Osteocyte (in vitro differentiated cells): ENCODE measurements at regions not wholly inside any gene's neighbourhood (a gene's known extent, or its start where the extent isn't known, plus 50 kb on each side); places are given as distances from the start of the nearest gene placed in this dataset.
"Not testable (repeated sequence)": the region's sequence is repeated elsewhere in the genome, so short reads cannot be mapped to it uniquely, and the experiment has no call there.

Experiments used
- DNase-seq: peaks from one replicate; pipeline ENCODE4 v3.0.0; 2021; ENCODE audit warnings: mixed read lengths; ENCODE audit not compliant: unreplicated experiment; ENCODE audit errors: extremely low spot score
- H3K27ac Mint-ChIP-seq: one replicate; pipeline ENCODE4 v1.8.0; 2021; ENCODE audit warnings: mild to moderate bottlenecking, mixed read lengths; ENCODE audit not compliant: unreplicated experiment
- H3K27me3 Mint-ChIP-seq: one replicate; pipeline ENCODE4 v1.8.0; 2021; ENCODE audit warnings: mixed read lengths; ENCODE audit not compliant: unreplicated experiment
- H3K36me3 Mint-ChIP-seq: one replicate; pipeline ENCODE4 v1.8.0; 2021; ENCODE audit warnings: mixed read lengths; ENCODE audit not compliant: unreplicated experiment
- H3K4me1 Mint-ChIP-seq: one replicate; pipeline ENCODE4 v1.8.0; 2021; ENCODE audit warnings: mixed read lengths; ENCODE audit not compliant: unreplicated experiment
- H3K4me3 Mint-ChIP-seq: one replicate; pipeline ENCODE4 v1.8.0; 2021; ENCODE audit warnings: mild to moderate bottlenecking, moderate library complexity, mixed read lengths; ENCODE audit not compliant: unreplicated experiment
- H3K9me3 Mint-ChIP-seq: one replicate; pipeline ENCODE4 v1.8.0; 2021; ENCODE audit warnings: mixed read lengths; ENCODE audit not compliant: unreplicated experiment
- TF ChIP-seq, protein P1 (sequence below): fragments of 200-600 bp; sonication (generic); IDR thresholded peaks from 2 replicates; pipeline ENCODE4 v1.5.0; 2021; ENCODE audit warnings: antibody characterized with exemption, mild to moderate bottlenecking, moderate library complexity

DNA sequence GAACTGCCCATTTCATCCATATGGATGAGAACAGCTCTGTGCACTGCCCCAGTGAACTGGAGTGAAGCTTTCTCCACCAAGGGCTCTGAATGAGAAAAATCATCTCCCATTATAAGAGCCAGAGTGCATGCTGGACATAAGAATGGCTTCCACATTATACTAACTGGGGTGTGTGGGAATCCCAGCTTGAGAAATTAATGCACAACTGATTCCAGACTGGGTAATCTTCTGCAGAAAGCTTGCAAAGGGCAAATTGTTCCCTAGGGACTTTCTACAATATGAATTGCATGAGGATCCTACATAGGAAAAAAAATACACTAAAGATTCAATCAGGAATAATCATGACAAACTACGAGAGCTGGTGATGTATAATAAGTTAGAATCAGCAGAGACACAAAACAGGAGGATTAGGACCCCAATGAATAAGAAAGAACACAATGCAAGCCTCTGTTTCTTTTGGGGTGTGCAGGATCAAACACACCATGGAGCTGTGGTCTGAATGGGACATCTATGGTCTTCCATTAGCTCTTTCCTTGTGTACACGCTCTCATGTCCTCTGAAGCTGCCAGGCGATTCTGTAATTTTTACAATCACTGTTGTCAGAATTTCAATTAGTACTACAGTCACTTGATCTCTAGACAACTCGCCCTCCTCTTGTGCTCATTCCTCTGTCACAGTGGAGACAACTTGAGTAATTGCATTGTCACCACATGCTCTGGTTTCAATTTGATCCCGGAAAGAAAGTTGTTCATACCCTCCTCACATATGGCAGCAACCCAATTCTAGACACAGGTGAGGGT lies 1327.4 kb downstream of the GATA3 start:
- TF ChIP-seq, protein P1, sequence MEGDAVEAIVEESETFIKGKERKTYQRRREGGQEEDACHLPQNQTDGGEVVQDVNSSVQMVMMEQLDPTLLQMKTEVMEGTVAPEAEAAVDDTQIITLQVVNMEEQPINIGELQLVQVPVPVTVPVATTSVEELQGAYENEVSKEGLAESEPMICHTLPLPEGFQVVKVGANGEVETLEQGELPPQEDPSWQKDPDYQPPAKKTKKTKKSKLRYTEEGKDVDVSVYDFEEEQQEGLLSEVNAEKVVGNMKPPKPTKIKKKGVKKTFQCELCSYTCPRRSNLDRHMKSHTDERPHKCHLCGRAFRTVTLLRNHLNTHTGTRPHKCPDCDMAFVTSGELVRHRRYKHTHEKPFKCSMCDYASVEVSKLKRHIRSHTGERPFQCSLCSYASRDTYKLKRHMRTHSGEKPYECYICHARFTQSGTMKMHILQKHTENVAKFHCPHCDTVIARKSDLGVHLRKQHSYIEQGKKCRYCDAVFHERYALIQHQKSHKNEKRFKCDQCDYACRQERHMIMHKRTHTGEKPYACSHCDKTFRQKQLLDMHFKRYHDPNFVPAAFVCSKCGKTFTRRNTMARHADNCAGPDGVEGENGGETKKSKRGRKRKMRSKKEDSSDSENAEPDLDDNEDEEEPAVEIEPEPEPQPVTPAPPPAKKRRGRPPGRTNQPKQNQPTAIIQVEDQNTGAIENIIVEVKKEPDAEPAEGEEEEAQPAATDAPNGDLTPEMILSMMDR = no peak
- no peak overlapping the region for H3K27ac Mint-ChIP-seq

DNA sequence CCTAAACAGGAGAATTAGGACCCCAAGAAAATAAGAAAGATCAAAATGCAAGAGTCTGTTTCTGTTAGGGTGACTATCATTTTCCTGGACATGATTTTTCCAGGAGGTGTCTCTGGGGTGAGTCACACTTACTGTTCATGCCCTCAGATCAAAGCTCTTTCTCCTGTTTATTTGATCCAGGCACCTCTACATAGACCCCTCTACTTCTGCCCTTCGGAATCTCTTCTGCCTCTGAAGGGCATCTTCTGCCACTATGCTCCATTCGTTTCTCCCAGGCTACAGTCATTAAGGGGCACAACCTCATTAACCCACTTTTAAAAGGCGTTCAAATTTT lies 1328.0 kb downstream of the GATA3 start:
- Mint-ChIP-seq H3K27me3 (no peaks in the 10 kb centered on the region), H3K4me1 (no peaks in the 10 kb centered on the region), H3K9me3 (peaks cover 10% of the 10 kb centered on the region), H3K27ac (no peak overlapping the region), H3K36me3 (no peaks in the 10 kb centered on the region), H3K4me3 (no peak overlapping the region)
- TF ChIP-seq, protein P1 = no peak
- no peak for DNase-seq

More for the DNA sequence above, 1327.4 kb downstream of the GATA3 start:
- Mint-ChIP-seq H3K36me3 (no peaks in the 10 kb centered on the region), H3K4me1 (no peaks in the 10 kb centered on the region), H3K9me3 (peaks cover 15% of the 10 kb centered on the region), H3K4me3 (no peak overlapping the region), H3K27me3 (no peaks in the 10 kb centered on the region)
- no peak for DNase-seq

DNA sequence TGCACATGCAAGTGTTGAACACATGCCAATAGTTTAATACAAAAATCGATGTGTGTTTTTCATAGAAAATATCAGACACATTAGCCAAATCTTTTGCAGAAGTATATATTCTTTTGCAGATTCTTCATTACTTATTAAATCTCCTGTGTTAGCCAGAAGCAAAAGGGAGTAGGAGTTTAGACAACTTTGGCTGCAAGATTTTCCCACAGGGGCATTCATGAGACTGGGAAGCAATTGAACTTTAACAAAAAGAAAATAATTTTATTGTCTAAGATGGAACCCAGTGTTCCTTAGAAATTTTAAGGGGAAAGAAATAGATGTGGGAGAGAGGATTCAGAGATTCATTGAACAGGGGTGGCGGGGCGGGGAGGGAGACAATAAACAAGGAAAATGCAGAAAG lies 1336.0 kb downstream of the GATA3 start:
- no peak overlapping the region for H3K27ac Mint-ChIP-seq
- H3K9me3 Mint-ChIP-seq = peaks cover 7% of the 10 kb centered on the region
- H3K4me1 Mint-ChIP-seq = no peaks in the 10 kb centered on the region
- H3K36me3 Mint-ChIP-seq = no peaks in the 10 kb centered on the region
- TF ChIP-seq, protein P1 = no peak
- no peak for DNase-seq
- no peaks in the 10 kb centered on the region for H3K27me3 Mint-ChIP-seq
- no peak overlapping the region for H3K4me3 Mint-ChIP-seq

DNA sequence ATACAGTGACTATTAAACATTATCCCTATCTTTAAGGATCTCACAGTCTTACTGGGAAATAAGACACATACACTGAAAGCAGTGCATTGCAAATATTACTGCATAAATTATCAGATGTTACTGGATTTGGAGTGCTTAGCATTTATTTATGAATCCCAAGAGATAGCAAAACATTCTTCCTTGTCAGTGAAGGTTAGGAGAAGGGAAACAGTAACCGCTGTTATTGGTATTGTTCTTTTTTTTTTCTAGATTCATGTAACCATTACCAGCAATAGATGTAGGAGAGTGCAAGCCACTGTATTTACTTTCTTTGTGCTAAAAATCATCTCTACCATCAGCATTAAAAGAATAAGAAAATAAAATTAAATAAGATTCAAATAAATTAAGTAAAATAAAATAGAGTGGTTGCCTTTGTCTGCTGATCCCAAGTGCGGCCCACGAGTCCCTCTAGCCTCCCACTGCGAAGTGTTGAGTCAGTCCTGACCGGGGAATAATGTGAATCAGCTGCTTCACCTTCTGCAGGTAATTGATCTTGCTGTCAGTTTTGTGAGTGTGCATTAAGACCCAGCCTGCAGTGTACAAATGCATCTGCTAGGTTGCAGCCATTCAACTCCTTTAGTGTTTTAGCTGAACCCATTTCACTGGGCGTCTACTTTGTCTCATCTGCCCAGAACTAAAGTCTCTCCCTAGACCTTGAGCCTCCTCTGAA lies 1344.9 kb downstream of the GATA3 start:
- no peak for DNase-seq
- H3K27ac Mint-ChIP-seq = no peak overlapping the region
- H3K27me3 Mint-ChIP-seq = no peaks in the 10 kb centered on the region
- H3K4me3 Mint-ChIP-seq = no peak overlapping the region
- TF ChIP-seq, protein P1 = no peak
- no peaks in the 10 kb centered on the region for H3K36me3 Mint-ChIP-seq
- no peaks in the 10 kb centered on the region for H3K9me3 Mint-ChIP-seq
- H3K4me1 Mint-ChIP-seq = no peaks in the 10 kb centered on the region

DNA sequence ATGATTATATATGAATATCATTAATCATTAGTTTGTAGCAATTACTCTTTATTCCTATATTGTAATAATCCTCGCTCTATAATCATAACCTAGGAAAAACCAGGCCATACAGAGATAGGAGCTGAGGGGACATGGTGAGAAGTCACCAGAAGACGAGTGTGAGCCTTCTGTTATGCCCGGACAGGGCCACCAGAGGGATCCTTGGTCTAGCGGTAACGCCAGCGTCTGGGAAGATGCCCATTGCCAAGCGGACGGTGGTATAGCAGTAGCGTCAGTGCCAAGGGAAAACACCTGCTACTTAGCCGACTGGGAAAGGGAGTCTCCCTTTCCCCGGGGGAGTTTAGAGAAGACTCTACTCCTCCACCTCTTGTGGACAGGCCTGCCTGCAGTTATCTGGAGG lies 1347.6 kb downstream of the GATA3 start:
- H3K4me3 Mint-ChIP-seq, DNase-seq, H3K9me3 Mint-ChIP-seq, H3K27ac Mint-ChIP-seq, H3K36me3 Mint-ChIP-seq, H3K4me1 Mint-ChIP-seq, H3K27me3 Mint-ChIP-seq: not testable (repeated sequence)

DNA sequence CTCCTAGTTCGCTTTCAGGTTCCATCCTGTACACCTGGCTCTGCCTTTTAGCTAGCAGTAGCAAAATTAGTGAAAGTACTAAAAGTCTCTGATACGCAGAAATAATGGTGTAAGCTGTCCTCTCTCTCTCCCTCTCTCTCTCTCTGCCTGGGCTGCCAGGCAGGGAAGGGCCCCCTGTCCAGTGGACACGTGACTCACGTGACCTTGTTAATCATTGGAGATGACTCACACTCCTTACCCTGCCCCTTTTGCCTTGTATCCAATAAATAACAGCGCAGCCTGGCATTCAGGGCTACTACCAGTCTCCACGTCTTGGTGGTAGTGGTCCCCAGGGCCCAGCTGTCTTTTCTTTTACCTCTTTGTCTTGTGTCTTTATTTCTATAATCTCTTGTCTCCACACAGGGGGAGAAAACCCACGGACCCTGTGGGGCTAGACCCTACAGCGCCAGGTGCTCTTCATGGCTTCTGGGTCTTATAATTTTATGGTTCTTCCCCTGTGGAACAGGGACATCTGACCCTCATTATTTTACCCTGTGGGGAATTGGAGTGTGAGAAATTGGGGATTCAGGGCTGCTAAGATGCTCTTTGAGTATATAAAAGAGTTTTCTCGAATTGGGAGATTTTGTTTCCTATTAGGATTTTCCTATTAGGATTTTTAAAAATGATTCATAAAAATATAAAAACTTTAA lies 1348.2 kb downstream of the GATA3 start:
- not testable (repeated sequence) for H3K4me1 Mint-ChIP-seq, H3K9me3 Mint-ChIP-seq, H3K27ac Mint-ChIP-seq, DNase-seq, H3K4me3 Mint-ChIP-seq, H3K36me3 Mint-ChIP-seq, H3K27me3 Mint-ChIP-seq

DNA sequence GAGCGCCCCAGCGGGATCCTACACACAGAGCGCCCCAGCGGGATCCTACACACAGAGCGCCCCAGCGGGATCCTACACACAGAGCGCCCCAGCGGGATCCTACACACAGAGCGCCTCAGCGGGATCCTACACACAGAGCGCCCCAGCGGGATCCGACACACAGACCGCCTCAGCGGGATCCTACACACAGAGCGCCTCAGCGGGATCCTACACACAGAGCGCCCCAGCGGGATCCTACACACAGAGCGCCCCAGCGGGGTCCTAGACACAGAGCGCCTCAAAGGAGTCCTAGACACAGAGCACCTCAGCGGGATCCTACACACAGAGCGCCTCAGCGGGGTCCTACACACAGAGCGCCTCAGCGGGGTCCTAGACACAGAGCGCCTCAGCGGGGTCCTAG lies 1352.7 kb downstream of the GATA3 start:
- H3K4me1 Mint-ChIP-seq, H3K36me3 Mint-ChIP-seq, H3K4me3 Mint-ChIP-seq, H3K27me3 Mint-ChIP-seq, H3K27ac Mint-ChIP-seq, DNase-seq: not testable (repeated sequence)
- peaks cover 20% of the 10 kb centered on the region for H3K9me3 Mint-ChIP-seq
